T follicular helper cell (primary cell): ENCODE measurements at regions not wholly inside any gene's neighbourhood (a gene's known extent, or its start where the extent isn't known, plus 50 kb on each side); places are given as distances from the start of the nearest gene placed in this dataset.
A peak's percentile ranks its signal among the peaks of the same experiment; 100 is the strongest.

Experiments
- DNase-seq: peaks from one replicate; pipeline ENCODE4 v3.0.0-alpha.2; 2020; ENCODE audit warnings: low read depth

- peak; percentile 68 for DNase-seq
Measured at GRCh38 chr1:168386949-168387586, 106.4 kb downstream of the TBX19 start.

GRCh38 chr1:168386492-168386891 is 105.8 kb downstream of the TBX19 start:
- no peak for DNase-seq

GRCh38 chr1:168381850-168382249 is 101.2 kb downstream of the TBX19 start:
- no peak for DNase-seq

GRCh38 chr1:168380945-168381344 is 100.3 kb downstream of the TBX19 start:
- no peak for DNase-seq

GRCh38 chr1:168379104-168379860 is 98.6 kb downstream of the TBX19 start:
- DNase-seq = no peak

GRCh38 chr1:168375566-168376300 is 95.1 kb downstream of the TBX19 start:
- DNase-seq = no peak

GRCh38 chr1:168374566-168374965 is 93.9 kb downstream of the TBX19 start:
- DNase-seq = no peak

- no peak for DNase-seq
Measured at GRCh38 chr1:168373869-168374268, 93.2 kb downstream of the TBX19 start.

- no peak for DNase-seq
Measured at GRCh38 chr1:168372861-168373371, 92.2 kb downstream of the TBX19 start.

GRCh38 chr1:168372307-168372706 is 91.6 kb downstream of the TBX19 start:
- no peak for DNase-seq

- no peak for DNase-seq
Measured at GRCh38 chr1:168371477-168371876, 90.8 kb downstream of the TBX19 start.

GRCh38 chr1:168370586-168370985 is 89.9 kb downstream of the TBX19 start:
- no peak for DNase-seq

- no peak for DNase-seq
Measured at GRCh38 chr1:168369655-168370054, 89.0 kb downstream of the TBX19 start.

GRCh38 chr1:168368131-168368530 is 87.5 kb downstream of the TBX19 start:
- DNase-seq = no peak

- DNase-seq = no peak
Measured at GRCh38 chr1:168365719-168366479, 85.2 kb downstream of the TBX19 start.
